MM.1S (cell line): ENCODE measurements at regions not wholly inside any gene's neighbourhood (a gene's known extent, or its start where the extent isn't known, plus 50 kb on each side); places are given as distances from the start of the nearest gene placed in this dataset.

Source experiments
- CTCF ChIP-seq: fragments of 300-600 bp; sonication (generic); IDR thresholded peaks from 2 replicates; pipeline ENCODE4 v1.5.1; 2016; ENCODE audit warnings: antibody characterized with exemption, low read length, mixed read lengths
- EZH2 ChIP-seq: fragments of 300-600 bp; sonication (generic); optimal IDR thresholded peaks from 2 replicates; pipeline ENCODE3; 2017; ENCODE audit warnings: low read depth, mild to moderate bottlenecking, antibody characterized with exemption, low read length, mixed read lengths
- EZH2phosphoT487 ChIP-seq: fragments of 300-600 bp; sonication (generic); IDR thresholded peaks from 2 replicates; pipeline ENCODE4 v1.6.1; 2018; ENCODE audit warnings: antibody characterized with exemption, low read length

DNA sequence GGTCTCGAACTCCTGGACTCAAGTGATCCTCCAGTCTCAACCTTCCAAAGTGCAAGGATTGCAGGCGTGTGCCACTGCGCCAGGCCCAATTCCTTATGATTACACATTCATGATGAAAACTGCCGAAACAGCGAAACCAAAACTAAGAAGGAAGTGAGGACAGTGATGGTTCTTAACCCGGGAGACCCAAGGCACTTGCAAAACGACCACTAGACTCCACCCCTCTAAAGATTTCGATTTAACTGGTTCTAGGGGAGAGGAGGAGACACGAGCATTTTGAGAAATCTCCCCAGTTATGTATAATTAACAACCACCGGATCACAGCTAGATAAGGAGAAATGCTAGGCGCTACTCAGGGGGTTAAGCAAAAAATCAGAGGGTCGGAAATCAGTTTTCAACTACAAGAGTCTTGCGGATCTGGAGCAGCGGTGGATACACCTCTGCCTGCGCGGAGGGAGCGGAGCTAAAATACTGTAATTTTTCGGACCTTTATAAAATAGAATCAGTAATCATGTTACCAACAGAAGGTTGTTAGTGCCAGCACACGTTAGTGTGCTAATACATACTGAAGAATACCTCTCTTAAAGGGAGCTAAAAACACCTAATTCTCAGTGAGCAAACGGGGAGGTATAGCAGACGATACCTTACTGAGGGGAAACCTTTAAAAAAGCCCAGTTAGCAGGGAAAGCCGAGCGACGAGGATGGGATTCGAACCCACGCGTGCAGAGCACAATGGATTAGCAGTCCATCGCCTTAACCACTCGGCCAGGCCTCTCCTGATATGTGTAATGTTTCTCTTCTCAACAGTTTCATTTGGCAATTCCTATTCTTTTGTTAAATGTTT lies 60.0 kb upstream of the BTN3A2 start:
- no peak for TF ChIP-seq CTCF
- no peak for TF ChIP-seq EZH2phosphoT487
- no peak for TF ChIP-seq EZH2
